ENCODE measurements at regions not wholly inside any gene's neighbourhood (a gene's known extent, or its start where the extent isn't known, plus 50 kb on each side); places are given as distances from the start of the nearest gene placed in this dataset.

GRCh38 chr6:105909106-105909505 lies 177.0 kb upstream of the PRDM1 start:
- no peak for DNase-seq (ENCODE audit: low read depth, low spot score)

- DNase-seq (ENCODE audit: low read depth, low spot score): no peak
Observed at GRCh38 chr6:105907991-105908390, 178.1 kb upstream of the PRDM1 start.

GRCh38 chr6:105907301-105907700 lies 178.8 kb upstream of the PRDM1 start:
- DNase-seq (ENCODE audit: low read depth, low spot score): no peak

GRCh38 chr6:105902401-105903031 lies 183.6 kb upstream of the PRDM1 start:
- no peak for DNase-seq (ENCODE audit: low read depth, low spot score)

- no peak for DNase-seq (ENCODE audit: low read depth, low spot score)
Observed at GRCh38 chr6:105901583-105901982, 184.6 kb upstream of the PRDM1 start.

- DNase-seq (ENCODE audit: low read depth, low spot score): no peak
Observed at GRCh38 chr6:105900125-105900937, 185.8 kb upstream of the PRDM1 start.

GRCh38 chr6:105898286-105898685 lies 187.8 kb upstream of the PRDM1 start:
- no peak for DNase-seq (ENCODE audit: low read depth, low spot score)

GRCh38 chr6:105897131-105897530 lies 189.0 kb upstream of the PRDM1 start:
- no peak for DNase-seq (ENCODE audit: low read depth, low spot score)

GRCh38 chr6:105896821-105897095 lies 189.4 kb upstream of the PRDM1 start:
- DNase-seq (ENCODE audit: low read depth, low spot score): no peak

GRCh38 chr6:105896052-105896820 lies 189.9 kb upstream of the PRDM1 start:
- DNase-seq (ENCODE audit: low read depth, low spot score): no peak

GRCh38 chr6:105894556-105894955 lies 191.6 kb upstream of the PRDM1 start:
- no peak for DNase-seq (ENCODE audit: low read depth, low spot score)

GRCh38 chr6:105893741-105894140 lies 192.4 kb upstream of the PRDM1 start:
- no peak for DNase-seq (ENCODE audit: low read depth, low spot score)

- DNase-seq (ENCODE audit: low read depth, low spot score): no peak
Observed at GRCh38 chr6:105892577-105893262, 193.4 kb upstream of the PRDM1 start.

GRCh38 chr6:105890521-105891244 lies 195.5 kb upstream of the PRDM1 start:
- no peak for DNase-seq (ENCODE audit: low read depth, low spot score)

- DNase-seq (ENCODE audit: low read depth, low spot score): no peak
Observed at GRCh38 chr6:105889902-105890301, 196.2 kb upstream of the PRDM1 start.

- DNase-seq (ENCODE audit: low read depth, low spot score): no peak
Observed at GRCh38 chr6:105886814-105887544, 199.2 kb upstream of the PRDM1 start.

- no peak for DNase-seq (ENCODE audit: low read depth, low spot score)
Observed at GRCh38 chr6:105886066-105886813, 199.9 kb upstream of the PRDM1 start.

GRCh38 chr6:105884426-105884825 lies 201.7 kb upstream of the PRDM1 start:
- no peak for DNase-seq (ENCODE audit: low read depth, low spot score)

GRCh38 chr6:105884011-105884410 lies 202.1 kb upstream of the PRDM1 start:
- DNase-seq (ENCODE audit: low read depth, low spot score): no peak

GRCh38 chr6:105882828-105883227 lies 203.3 kb upstream of the PRDM1 start:
- DNase-seq (ENCODE audit: low read depth, low spot score): no peak

All from brain pericyte (primary cell).